ENCODE measurements at regions not wholly inside any gene's neighbourhood (a gene's known extent, or its start where the extent isn't known, plus 50 kb on each side); places are given as distances from the start of the nearest gene placed in this dataset.

DNA sequence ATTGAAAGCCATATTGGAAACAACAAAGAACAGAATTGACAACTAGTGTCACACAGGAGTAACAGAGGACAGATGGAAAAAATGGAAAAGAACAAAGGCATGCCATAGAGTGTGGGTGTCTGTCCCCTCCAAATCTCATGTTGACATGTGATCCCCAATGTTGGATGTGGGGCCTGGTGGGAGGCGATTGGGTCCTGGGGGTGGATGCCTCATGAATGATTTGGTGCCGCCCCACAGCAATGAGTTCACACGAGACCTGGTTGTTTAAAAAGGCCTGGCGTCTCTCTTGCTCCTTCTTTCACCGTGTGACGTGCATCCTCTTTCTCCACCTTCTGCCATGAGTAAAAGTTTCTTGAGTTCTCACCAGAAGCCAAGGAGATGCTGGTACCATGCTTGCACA lies 87.4 kb upstream of the GPR26 start:
- TF ChIP-seq, protein P1, sequence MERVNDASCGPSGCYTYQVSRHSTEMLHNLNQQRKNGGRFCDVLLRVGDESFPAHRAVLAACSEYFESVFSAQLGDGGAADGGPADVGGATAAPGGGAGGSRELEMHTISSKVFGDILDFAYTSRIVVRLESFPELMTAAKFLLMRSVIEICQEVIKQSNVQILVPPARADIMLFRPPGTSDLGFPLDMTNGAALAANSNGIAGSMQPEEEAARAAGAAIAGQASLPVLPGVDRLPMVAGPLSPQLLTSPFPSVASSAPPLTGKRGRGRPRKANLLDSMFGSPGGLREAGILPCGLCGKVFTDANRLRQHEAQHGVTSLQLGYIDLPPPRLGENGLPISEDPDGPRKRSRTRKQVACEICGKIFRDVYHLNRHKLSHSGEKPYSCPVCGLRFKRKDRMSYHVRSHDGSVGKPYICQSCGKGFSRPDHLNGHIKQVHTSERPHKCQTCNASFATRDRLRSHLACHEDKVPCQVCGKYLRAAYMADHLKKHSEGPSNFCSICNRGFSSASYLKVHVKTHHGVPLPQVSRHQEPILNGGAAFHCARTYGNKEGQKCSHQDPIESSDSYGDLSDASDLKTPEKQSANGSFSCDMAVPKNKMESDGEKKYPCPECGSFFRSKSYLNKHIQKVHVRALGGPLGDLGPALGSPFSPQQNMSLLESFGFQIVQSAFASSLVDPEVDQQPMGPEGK (CRISPR knock-in tag; IDR thresholded peaks at IDR 0.05; ENCODE audit: borderline replicate concordance) = no peak
- TF ChIP-seq RARB (CRISPR knock-in tag; IDR thresholded peaks at IDR 0.05) (no peak), ESRRG (CRISPR knock-in tag; IDR thresholded peaks at IDR 0.05) (no peak), ZFP3 (CRISPR knock-in tag; IDR thresholded peaks at IDR 0.05) (no peak), ARNTL (CRISPR knock-in tag; IDR thresholded peaks at IDR 0.05; ENCODE audit: borderline replicate concordance, low read depth) (no peak), SNAI2 (CRISPR knock-in tag; IDR thresholded peaks at IDR 0.05) (no peak), TOX (CRISPR knock-in tag; IDR thresholded peaks at IDR 0.05; ENCODE audit: borderline replicate concordance) (no peak), PPARA (CRISPR knock-in tag; IDR thresholded peaks at IDR 0.05; ENCODE audit: borderline replicate concordance) (no peak)
- TF ChIP-seq, protein P2, sequence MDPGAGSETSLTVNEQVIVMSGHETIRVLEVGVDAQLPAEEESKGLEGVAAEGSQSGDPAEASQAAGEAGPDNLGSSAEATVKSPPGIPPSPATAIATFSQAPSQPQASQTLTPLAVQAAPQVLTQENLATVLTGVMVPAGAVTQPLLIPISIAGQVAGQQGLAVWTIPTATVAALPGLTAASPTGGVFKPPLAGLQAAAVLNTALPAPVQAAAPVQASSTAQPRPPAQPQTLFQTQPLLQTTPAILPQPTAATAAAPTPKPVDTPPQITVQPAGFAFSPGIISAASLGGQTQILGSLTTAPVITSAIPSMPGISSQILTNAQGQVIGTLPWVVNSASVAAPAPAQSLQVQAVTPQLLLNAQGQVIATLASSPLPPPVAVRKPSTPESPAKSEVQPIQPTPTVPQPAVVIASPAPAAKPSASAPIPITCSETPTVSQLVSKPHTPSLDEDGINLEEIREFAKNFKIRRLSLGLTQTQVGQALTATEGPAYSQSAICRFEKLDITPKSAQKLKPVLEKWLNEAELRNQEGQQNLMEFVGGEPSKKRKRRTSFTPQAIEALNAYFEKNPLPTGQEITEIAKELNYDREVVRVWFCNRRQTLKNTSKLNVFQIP (CRISPR knock-in tag; IDR thresholded peaks at IDR 0.05; ENCODE audit: borderline replicate concordance, low read depth) = no peak
- TF ChIP-seq, protein P3, sequence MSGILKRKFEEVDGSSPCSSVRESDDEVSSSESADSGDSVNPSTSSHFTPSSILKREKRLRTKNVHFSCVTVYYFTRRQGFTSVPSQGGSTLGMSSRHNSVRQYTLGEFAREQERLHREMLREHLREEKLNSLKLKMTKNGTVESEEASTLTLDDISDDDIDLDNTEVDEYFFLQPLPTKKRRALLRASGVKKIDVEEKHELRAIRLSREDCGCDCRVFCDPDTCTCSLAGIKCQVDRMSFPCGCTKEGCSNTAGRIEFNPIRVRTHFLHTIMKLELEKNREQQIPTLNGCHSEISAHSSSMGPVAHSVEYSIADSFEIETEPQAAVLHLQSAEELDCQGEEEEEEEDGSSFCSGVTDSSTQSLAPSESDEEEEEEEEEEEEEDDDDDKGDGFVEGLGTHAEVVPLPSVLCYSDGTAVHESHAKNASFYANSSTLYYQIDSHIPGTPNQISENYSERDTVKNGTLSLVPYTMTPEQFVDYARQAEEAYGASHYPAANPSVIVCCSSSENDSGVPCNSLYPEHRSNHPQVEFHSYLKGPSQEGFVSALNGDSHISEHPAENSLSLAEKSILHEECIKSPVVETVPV (CRISPR knock-in tag; IDR thresholded peaks at IDR 0.05) = no peak

Measured in SK-N-SH treated with all-trans-retinoic acid at 6 μM for 48 hours (cell line).